Uterus (tissue), 3 donors: ENCODE measurements at regions not wholly inside any gene's neighbourhood (a gene's known extent, or its start where the extent isn't known, plus 50 kb on each side); places are given as distances from the start of the nearest gene placed in this dataset.

Experiments
- DNase-seq, 2 donors: peaks; one replicate each; pipeline ENCODE4 v3.0.0-alpha.2; 2019 to 2020
- H3K27ac ChIP-seq, 2 donors: fragments of 200-600 bp; sonication (generic); 1 replicate in 1 of 2; 2 replicates in 1 of 2; pipeline ENCODE4 v1.5.1; 2016 to 2018
- H3K27me3 ChIP-seq, 2 donors: fragments of 200-600 bp; sonication (generic); one replicate each; pipeline ENCODE4 v1.5.1; 2018 to 2019; ENCODE audit warnings: control low read depth in 1 of 2
- H3K36me3 ChIP-seq, 2 donors: fragments of 200-600 bp; sonication (generic); one replicate each; pipeline ENCODE4 v1.5.1; 2019; ENCODE audit warnings: control low read depth in 1 of 2
- H3K4me1 ChIP-seq, 2 donors: fragments of 200-600 bp; sonication (generic); one replicate each; pipeline ENCODE4 v1.5.1; 2018 to 2019; ENCODE audit warnings: control low read depth in 1 of 2
- H3K4me3 ChIP-seq, 2 donors: fragments of 200-600 bp; sonication (generic); 1 replicate in 1 of 2; 2 replicates in 1 of 2; pipeline ENCODE4 v1.5.1; 2018 to 2019; ENCODE audit warnings: mild to moderate bottlenecking in 1 of 2
- H3K9me3 ChIP-seq, 2 donors: fragments of 200-600 bp; sonication (generic); one replicate each; pipeline ENCODE4 v1.5.1; 2019; ENCODE audit warnings: control low read depth in 1 of 2
- CTCF ChIP-seq, 4 experiments: fragments of 200-600 bp in 2 of 4; fragments of 450-650 bp in 2 of 4; sonication (generic) in 2 of 4; IDR thresholded peaks; one replicate each; pipeline ENCODE4 v1.5.1; 2016 to 2019; ENCODE audit warnings: antibody characterized with exemption in 4 of 4, mild to moderate bottlenecking in 2 of 4, moderate library complexity in 1 of 4
- POLR2A ChIP-seq, 2 donors: fragments of 450-650 bp; IDR thresholded peaks; one replicate each; pipeline ENCODE4 v1.6.1; 2016; ENCODE audit warnings: antibody characterized with exemption in 2 of 2, mild to moderate bottlenecking in 1 of 2, moderate library complexity in 1 of 2
- intact Hi-C: fragments of 100-400 bp; cut with DNase I; formaldehyde crosslinking; loops from one replicate; pipeline ENCODE4 v1.15.1; 2023; ENCODE audit warnings: low total_unique reads
- donor health status: DM: yes; HTN: yes; CAD: no.

DNA sequence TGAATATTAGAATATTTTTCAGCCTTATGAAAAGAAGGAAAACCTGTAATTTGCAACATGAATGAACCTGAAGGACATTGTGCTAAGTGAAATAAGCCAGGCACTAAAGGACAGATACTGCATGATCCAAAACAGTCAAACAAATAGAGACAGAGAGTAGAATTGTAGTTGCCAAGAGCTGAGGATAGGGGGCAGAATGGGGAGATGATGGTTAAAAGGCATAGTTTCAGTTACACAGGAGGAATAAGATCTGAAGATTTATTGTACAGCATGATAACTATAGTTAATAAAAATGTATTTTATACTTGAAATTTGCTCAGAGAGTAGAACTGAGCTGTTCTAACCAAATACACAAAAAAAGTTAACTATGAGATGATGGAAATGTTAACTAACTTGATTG, 149.0 kb upstream of the TMEM106B start:
- TF ChIP-seq CTCF (IDR thresholded peaks at IDR 0.05) (no peak), POLR2A (IDR thresholded peaks at IDR 0.05) (no peak)

DNA sequence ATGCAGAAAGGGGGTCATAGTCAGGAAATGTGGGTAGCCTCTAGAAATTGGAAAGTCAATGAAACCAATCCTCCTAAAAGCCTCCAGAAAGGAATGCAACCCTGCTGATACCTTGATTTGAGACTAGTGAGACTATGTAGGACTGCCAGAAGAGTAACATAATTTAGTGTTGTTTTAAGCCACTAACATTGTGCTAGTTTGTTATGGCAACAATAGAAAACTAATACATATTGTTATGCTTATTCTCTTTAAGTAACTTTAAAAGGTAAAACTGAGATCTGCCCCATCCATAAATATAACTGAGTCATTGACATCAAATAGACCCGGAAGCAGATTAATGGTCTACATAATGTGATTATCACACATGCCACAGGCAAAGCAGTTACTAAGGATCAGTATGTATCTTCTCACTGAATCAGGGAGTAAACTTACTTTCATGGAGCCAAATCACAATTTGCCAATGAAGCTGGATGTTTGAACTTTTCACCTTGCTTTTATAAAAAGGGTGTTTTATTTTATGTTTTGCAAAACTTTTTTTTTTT, 146.4 kb upstream of the TMEM106B start:
- Histone ChIP-seq H3K9me3 (no peaks in the 10 kb centered on the region), H3K36me3 (no peaks in the 10 kb centered on the region), H3K27me3 (no peaks in the 10 kb centered on the region), H3K4me3 (no peak overlapping the region), H3K4me1 (no peaks in the 10 kb centered on the region), H3K27ac (no peak overlapping the region)
- no peak for TF ChIP-seq CTCF (IDR thresholded peaks at IDR 0.05)
- no peak for TF ChIP-seq POLR2A (IDR thresholded peaks at IDR 0.05)
- intact Hi-C loops, result no loop called here
- DNase-seq, result no peak

More for the DNA sequence above, 149.0 kb upstream of the TMEM106B start:
- H3K27me3 ChIP-seq, result no peaks in the 10 kb centered on the region
- H3K4me1 ChIP-seq, result no peaks in the 10 kb centered on the region
- DNase-seq, result no peak
- H3K9me3 ChIP-seq, result no peaks in the 10 kb centered on the region
- H3K4me3 ChIP-seq, result no peak overlapping the region
- no peaks in the 10 kb centered on the region for H3K36me3 ChIP-seq
- intact Hi-C loops, result no loop called here
- H3K27ac ChIP-seq, result no peak overlapping the region

DNA sequence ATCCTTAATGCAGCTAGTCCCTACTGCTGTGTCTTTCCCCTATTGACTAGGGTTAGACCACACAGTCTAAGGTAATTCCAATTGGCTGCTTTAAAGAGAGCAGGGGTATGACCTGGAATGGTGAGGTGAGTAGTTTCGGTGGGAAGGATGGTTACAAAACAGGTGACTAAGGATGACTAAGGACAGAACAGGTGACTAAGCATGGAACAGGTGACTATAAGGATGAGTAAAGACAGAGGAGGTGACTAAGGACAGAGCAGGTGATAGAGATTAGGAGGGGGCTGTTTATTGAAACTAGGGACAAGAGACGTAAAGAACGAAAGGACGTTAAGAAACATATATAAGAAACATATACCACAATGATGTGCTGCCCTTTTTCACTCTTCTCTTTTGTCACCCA, 145.1 kb upstream of the TMEM106B start:
- Histone ChIP-seq H3K4me1 (no peaks in the 10 kb centered on the region), H3K36me3 (no peaks in the 10 kb centered on the region), H3K4me3 (no peak overlapping the region), H3K27ac (no peak overlapping the region), H3K9me3 (no peaks in the 10 kb centered on the region), H3K27me3 (no peaks in the 10 kb centered on the region)
- no peak for DNase-seq
- intact Hi-C loops, result no loop called here
- no peak for TF ChIP-seq CTCF (IDR thresholded peaks at IDR 0.05)

- no peaks in the 10 kb centered on the region for H3K9me3 ChIP-seq
- H3K27ac ChIP-seq, result no peak overlapping the region
- no peaks in the 10 kb centered on the region for H3K36me3 ChIP-seq
- H3K4me3 ChIP-seq, result no peak overlapping the region
- TF ChIP-seq CTCF (IDR thresholded peaks at IDR 0.05), result no peak
- TF ChIP-seq POLR2A (IDR thresholded peaks at IDR 0.05), result no peak
- H3K27me3 ChIP-seq, result no peaks in the 10 kb centered on the region
- intact Hi-C loops, result no loop called here
- no peak for DNase-seq
- H3K4me1 ChIP-seq, result no peaks in the 10 kb centered on the region
These were observed 144.6 kb upstream of the TMEM106B start for GRCh38 chr7:12066521-12066920.

- Histone ChIP-seq H3K27ac (no peak overlapping the region), H3K9me3 (no peaks in the 10 kb centered on the region), H3K4me1 (no peaks in the 10 kb centered on the region), H3K36me3 (no peaks in the 10 kb centered on the region), H3K27me3 (no peaks in the 10 kb centered on the region), H3K4me3 (no peak overlapping the region)
- peak; percentile 18 to 45 for DNase-seq
- TF ChIP-seq CTCF (IDR thresholded peaks at IDR 0.05) (peak; percentile 61 to 72 (median 65)), POLR2A (IDR thresholded peaks at IDR 0.05) (no peak)
- intact Hi-C loops, result no loop called here
These were observed 143.8 kb upstream of the TMEM106B start for GRCh38 chr7:12067156-12067831.
